Stimulated activated naive CD4-positive, alpha-beta T cell (primary cell): ENCODE measurements at regions not wholly inside any gene's neighbourhood (a gene's known extent, or its start where the extent isn't known, plus 50 kb on each side); places are given as distances from the start of the nearest gene placed in this dataset.
"Not testable (repeated sequence)": the region's sequence is repeated elsewhere in the genome, so short reads cannot be mapped to it uniquely, and the experiment has no call there.

Experiments
- DNase-seq, 6 experiments: peaks; one replicate each; lab custom pipeline; 2025; lab: John Stamatoyannopoulos, UW

DNA sequence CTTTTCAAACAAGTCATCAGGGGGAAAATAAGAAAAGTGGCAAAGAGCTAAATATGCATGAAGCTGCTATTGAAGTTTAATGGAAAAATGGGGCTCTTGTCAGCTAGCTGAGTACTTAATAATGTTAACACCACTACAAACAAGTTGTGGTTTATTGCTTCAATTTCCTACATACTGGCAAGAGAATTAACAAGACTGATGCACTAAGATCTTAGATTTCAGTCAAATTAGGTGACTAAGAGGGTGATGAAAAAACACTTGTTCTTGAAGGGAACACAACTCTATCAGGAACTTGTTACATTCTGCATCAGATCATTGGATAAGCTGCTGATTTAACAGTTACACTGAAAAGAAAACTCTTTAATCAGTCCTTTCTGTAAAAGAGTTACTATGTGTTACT, 234.6 kb upstream of the AFF2 start:
- DNase-seq, result no peak

DNA sequence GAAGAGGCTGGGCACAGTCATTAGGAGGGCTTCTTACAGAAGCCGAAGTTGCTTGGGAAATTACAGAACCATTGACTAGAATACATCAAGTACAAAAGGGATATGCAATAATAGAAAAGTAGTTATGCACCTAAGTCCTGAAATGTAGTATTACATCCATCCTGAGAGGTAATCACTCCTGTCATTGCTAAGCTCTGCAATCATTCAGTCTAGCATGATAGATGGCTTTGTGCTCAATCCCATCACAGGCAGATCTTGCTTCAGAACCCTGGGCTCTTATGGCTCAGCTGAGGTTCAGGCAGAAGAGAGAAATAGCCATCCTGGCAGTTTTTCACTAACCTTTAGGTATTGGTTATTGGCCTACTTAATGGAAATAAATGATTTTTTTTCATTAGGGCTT, 231.7 kb upstream of the AFF2 start:
- no peak for DNase-seq

GRCh38 chrX:148269513-148269912, 230.9 kb upstream of the AFF2 start:
- no peak for DNase-seq

DNA sequence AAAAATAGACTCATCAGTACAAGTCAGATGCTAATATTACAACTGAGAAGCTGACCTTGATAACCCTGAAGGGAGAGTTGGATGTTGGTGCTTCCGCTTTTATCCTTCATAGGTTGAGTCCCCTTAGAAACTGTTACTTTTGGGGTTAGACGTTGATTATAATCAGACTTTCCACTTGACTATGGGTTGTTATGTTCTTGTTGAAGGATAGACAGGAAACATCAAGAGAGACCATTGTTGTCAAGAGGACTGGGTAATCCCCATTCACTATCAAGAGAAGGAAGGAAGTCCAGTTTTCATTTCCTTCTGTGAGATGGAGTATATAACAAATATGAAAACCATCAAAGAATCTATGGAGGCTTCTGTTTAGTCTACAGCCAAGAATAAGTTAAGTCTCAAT, 229.9 kb upstream of the AFF2 start:
- DNase-seq, result peak in 2 of 6 experiments; percentile 9 to 32

DNA sequence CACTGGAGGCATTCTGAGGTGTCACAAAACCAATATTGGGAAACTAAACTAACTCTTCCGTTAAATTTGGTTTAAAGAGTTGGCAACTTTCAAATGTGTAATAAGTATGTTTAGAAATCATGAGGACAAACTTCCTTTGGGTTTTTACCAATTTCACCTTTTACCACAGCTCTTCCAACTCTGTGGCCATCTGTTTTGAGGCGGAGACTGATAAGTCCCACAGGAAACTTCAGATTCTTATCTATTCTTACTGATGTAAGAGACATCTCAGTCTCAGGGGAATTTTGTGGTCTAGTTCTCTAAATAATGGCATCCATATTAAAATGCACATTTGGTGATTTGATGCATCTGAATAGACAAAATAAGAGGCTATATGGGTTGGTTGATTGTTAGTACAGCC, 229.2 kb upstream of the AFF2 start:
- no peak for DNase-seq

DNA sequence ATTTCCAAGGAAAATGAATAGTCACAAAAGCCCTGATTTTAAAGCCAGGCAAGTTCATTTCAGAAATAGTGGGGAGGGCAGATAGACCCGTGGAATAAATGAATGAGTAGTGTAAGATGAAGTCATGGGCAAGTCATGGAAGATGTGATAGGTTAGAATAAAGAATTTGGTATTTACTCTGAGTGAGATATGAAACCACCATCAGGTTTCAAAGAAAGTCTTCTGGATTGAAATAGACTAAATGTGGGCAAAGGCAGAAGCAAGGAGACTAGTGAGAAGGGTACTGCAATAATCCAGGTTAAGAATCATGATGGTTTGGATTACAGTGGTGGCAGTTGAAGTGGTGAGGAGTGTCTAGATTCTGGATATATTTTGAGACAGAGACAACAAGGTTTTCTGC, 218.5 kb upstream of the AFF2 start:
- no peak for DNase-seq

DNA sequence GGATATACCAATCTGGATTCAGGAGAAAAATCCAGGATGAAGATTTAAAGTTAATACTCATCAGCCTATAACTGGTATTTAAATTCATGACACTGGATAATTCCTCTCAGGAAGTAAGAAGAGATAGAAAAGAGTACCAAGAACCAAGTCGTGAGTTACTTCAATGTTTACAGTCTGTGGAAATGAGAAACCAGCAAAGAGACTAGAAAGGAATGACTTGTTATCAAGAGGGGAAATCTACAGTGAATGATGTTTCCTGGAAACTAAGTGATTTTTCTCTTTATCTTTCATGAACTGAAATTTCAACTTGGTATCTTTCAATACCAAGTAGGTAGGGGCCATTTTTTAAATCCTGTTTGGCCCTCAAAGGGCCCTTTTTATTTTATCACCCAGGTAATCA, 217.9 kb upstream of the AFF2 start:
- DNase-seq, result peak in 3 of 6 experiments; percentile 3 to 44 (median 6)

GRCh38 chrX:148284056-148284455, 216.4 kb upstream of the AFF2 start:
- no peak for DNase-seq

GRCh38 chrX:148284821-148285220, 215.6 kb upstream of the AFF2 start:
- no peak for DNase-seq

- DNase-seq, result no peak
Observed at GRCh38 chrX:148288451-148288850, 212.0 kb upstream of the AFF2 start.

- DNase-seq, result no peak
Observed at GRCh38 chrX:148290041-148290440, 210.4 kb upstream of the AFF2 start.

- no peak for DNase-seq
Observed at GRCh38 chrX:148290931-148291330, 209.5 kb upstream of the AFF2 start.

GRCh38 chrX:148298737-148299136, 201.7 kb upstream of the AFF2 start:
- DNase-seq, result no peak

- not testable (repeated sequence) for DNase-seq
Observed at GRCh38 chrX:148305214-148305613, 195.2 kb upstream of the AFF2 start.

DNA sequence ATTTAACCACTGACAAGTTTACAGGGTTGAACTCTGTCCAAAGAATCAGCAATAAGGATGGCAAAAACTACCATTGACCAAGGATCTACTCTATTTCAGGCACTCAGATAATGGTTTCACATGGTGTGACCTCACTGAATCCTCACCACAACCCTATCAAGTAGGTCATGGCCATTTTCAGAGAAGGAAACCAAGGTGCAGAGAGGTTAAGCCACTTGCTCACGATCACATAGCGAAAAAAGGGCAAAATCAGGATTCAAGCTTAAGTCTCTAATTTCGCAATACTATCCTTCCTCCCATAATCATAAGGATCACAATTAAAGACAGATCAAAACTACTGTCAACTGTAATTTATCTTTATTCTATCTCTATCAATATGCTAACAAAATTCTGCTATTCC, 191.0 kb upstream of the AFF2 start:
- DNase-seq, result no peak

GRCh38 chrX:148310426-148311165, 189.8 kb upstream of the AFF2 start:
- DNase-seq, result peak; percentile 10 to 83 (median 58)

GRCh38 chrX:148311544-148311943, 188.9 kb upstream of the AFF2 start:
- no peak for DNase-seq

- DNase-seq, result no peak
Observed at GRCh38 chrX:148314876-148315275, 185.5 kb upstream of the AFF2 start.

GRCh38 chrX:148316446-148316845, 184.0 kb upstream of the AFF2 start:
- DNase-seq, result no peak

- DNase-seq, result no peak
Observed at GRCh38 chrX:148322906-148323305, 177.5 kb upstream of the AFF2 start.

DNA sequence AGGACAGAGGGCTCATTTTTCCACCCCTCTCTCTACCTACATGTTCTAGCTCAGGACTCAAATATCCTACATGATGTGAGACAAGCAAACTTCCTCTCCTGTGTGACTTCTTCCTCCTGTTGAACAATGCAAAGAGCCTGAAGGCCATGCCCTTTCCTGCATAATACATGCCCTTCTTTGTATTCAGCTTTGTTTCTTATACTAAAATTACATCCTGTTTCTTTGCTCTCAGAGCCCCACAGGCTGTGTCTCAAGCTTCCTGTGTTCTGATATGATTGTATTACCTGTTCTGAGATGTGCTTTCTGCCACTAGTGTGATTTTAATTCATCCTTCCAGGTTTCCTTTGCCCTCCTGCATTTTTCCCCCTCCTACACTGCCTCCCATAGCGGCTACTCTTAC, 166.4 kb upstream of the AFF2 start:
- DNase-seq, result peak in 3 of 6 experiments; percentile 44 to 67 (median 55)

GRCh38 chrX:148337873-148338272, 162.5 kb upstream of the AFF2 start:
- DNase-seq, result no peak

GRCh38 chrX:148354916-148355315, 145.5 kb upstream of the AFF2 start:
- no peak for DNase-seq

- no peak for DNase-seq
Observed at GRCh38 chrX:148361641-148362040, 138.8 kb upstream of the AFF2 start.
